ENCODE measurements at regions not wholly inside any gene's neighbourhood (a gene's known extent, or its start where the extent isn't known, plus 50 kb on each side); places are given as distances from the start of the nearest gene placed in this dataset.
"Not testable (repeated sequence)": the region's sequence is repeated elsewhere in the genome, so short reads cannot be mapped to it uniquely, and the experiment has no call there.

- H3K36me3 ChIP-seq (ENCODE audit: control insufficient read depth, insufficient read depth, low read length); H3K27ac ChIP-seq (ENCODE audit: low read length); H3K9me3 ChIP-seq (ENCODE audit: control insufficient read depth, insufficient read depth, low read depth, low read length); ATAC-seq; H3K4me1 ChIP-seq (ENCODE audit: control insufficient read depth, insufficient read depth, low read length); H3K27me3 ChIP-seq (ENCODE audit: control insufficient read depth, insufficient read depth, low read length); in situ Hi-C loops (cut with HindIII; ENCODE audit: low pct_unique_long_range_greater_than_20kb, low sequenced_read_pairs); BruUV-seq (replicated peaks); H3K4me3 ChIP-seq (ENCODE audit: low read depth in 2 of 2, low read length in 2 of 2); DNase-seq (ENCODE audit: low read depth, low spot score); CTCF ChIA-PET; POLR2A ChIA-PET; intact Hi-C loops (cut with micrococcal nuclease; ENCODE audit: unreplicated experiment): not testable (repeated sequence)
These were observed 120.9 kb upstream of the ERV3-1 start for GRCh38 chr7:65127364-65127763.

GRCh38 chr7:65124600-65124999 lies 118.1 kb upstream of the ERV3-1 start:
- H3K4me1 ChIP-seq (ENCODE audit: control insufficient read depth, insufficient read depth, low read length); POLR2A ChIA-PET; H3K4me3 ChIP-seq (ENCODE audit: low read depth in 2 of 2, low read length in 2 of 2); H3K27ac ChIP-seq (ENCODE audit: low read length); H3K9me3 ChIP-seq (ENCODE audit: control insufficient read depth, insufficient read depth, low read depth, low read length); BruUV-seq (replicated peaks); ATAC-seq; DNase-seq (ENCODE audit: low read depth, low spot score); H3K36me3 ChIP-seq (ENCODE audit: control insufficient read depth, insufficient read depth, low read length); intact Hi-C loops (cut with micrococcal nuclease; ENCODE audit: unreplicated experiment); in situ Hi-C loops (cut with HindIII; ENCODE audit: low pct_unique_long_range_greater_than_20kb, low sequenced_read_pairs); CTCF ChIA-PET; H3K27me3 ChIP-seq (ENCODE audit: control insufficient read depth, insufficient read depth, low read length): not testable (repeated sequence)

DNA sequence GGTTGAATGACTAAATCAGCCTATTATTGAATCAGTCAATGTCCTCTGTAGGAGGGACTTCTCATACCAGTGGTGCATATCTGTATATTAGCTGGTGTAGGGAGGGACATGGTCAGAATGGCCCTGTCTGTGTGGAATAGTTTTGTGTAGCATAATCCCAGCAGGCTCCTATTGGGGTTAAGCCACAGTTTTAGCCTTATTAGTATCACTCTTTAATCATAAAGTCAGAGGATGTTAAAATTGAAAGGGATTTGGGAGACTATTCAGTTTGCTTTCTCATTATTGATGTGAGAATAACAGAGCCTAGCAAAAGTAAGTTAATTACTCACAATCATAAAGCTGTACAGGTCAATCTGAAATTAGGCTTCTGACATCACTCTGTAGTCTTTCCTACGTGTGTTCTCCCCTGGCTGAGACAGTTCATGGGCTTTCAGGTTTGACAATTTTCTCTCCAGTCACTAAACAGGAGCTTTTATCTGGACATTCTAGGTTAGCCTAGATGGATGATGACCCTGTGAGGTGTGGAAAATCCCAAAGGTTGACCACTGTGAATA lies 99.2 kb upstream of the ERV3-1 start:
- intact Hi-C loops (cut with micrococcal nuclease; ENCODE audit: unreplicated experiment); POLR2A ChIA-PET; BruUV-seq (replicated peaks); H3K27ac ChIP-seq (ENCODE audit: low read length); in situ Hi-C loops (cut with HindIII; ENCODE audit: low pct_unique_long_range_greater_than_20kb, low sequenced_read_pairs); ATAC-seq; DNase-seq (ENCODE audit: low read depth, low spot score); CTCF ChIA-PET; H3K4me3 ChIP-seq (ENCODE audit: low read depth in 2 of 2, low read length in 2 of 2); H3K36me3 ChIP-seq (ENCODE audit: control insufficient read depth, insufficient read depth, low read length); H3K4me1 ChIP-seq (ENCODE audit: control insufficient read depth, insufficient read depth, low read length); H3K9me3 ChIP-seq (ENCODE audit: control insufficient read depth, insufficient read depth, low read depth, low read length); H3K27me3 ChIP-seq (ENCODE audit: control insufficient read depth, insufficient read depth, low read length): not testable (repeated sequence)

DNA sequence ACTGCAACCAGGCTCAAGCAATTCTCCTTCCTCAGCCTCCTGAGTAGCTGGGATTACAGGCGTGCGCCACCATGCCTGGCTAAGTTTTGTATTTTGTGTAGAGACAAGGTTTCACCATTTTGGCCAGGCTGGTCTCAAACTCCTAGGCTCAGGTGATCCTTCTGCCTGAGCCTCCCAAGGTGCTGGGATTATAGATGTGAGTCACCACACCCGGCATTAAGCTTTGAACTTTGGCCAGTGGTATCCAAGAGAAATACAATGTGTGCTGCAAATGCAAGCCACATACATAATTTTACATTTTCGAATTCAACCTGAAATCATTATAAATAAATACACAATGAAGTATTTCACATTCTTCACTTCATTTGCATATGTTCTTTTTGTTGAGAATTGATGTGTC lies 94.0 kb upstream of the ERV3-1 start:
- H3K4me1 ChIP-seq (ENCODE audit: control insufficient read depth, insufficient read depth, low read length); in situ Hi-C loops (cut with HindIII; ENCODE audit: low pct_unique_long_range_greater_than_20kb, low sequenced_read_pairs); intact Hi-C loops (cut with micrococcal nuclease; ENCODE audit: unreplicated experiment); POLR2A ChIA-PET; H3K4me3 ChIP-seq (ENCODE audit: low read depth in 2 of 2, low read length in 2 of 2); H3K27ac ChIP-seq (ENCODE audit: low read length); BruUV-seq (replicated peaks); H3K36me3 ChIP-seq (ENCODE audit: control insufficient read depth, insufficient read depth, low read length); H3K9me3 ChIP-seq (ENCODE audit: control insufficient read depth, insufficient read depth, low read depth, low read length); CTCF ChIA-PET; H3K27me3 ChIP-seq (ENCODE audit: control insufficient read depth, insufficient read depth, low read length); DNase-seq (ENCODE audit: low read depth, low spot score); ATAC-seq: not testable (repeated sequence)

GRCh38 chr7:65081669-65082055 lies 75.2 kb upstream of the ERV3-1 start:
- DNase-seq (ENCODE audit: low read depth, low spot score); H3K9me3 ChIP-seq (ENCODE audit: control insufficient read depth, insufficient read depth, low read depth, low read length); H3K4me1 ChIP-seq (ENCODE audit: control insufficient read depth, insufficient read depth, low read length); H3K27me3 ChIP-seq (ENCODE audit: control insufficient read depth, insufficient read depth, low read length); BruUV-seq (replicated peaks); intact Hi-C loops (cut with micrococcal nuclease; ENCODE audit: unreplicated experiment); H3K36me3 ChIP-seq (ENCODE audit: control insufficient read depth, insufficient read depth, low read length); POLR2A ChIA-PET; in situ Hi-C loops (cut with HindIII; ENCODE audit: low pct_unique_long_range_greater_than_20kb, low sequenced_read_pairs); ATAC-seq: not testable (repeated sequence)
- Histone ChIP-seq H3K4me3 (ENCODE audit: low read depth in 2 of 2, low read length in 2 of 2) (peak overlapping the region; percentile 65 to 69), H3K27ac (ENCODE audit: low read length) (peak overlapping the region; percentile 51; the same call in 1 of the 2 replicates)
- CTCF ChIA-PET: interaction anchor here (0.6 kb wide), 1 partner anchor 122 kb away, joined by 4 read pairs; no protein-coding TSS in a partner anchor
